CD4-positive, alpha-beta T cell (primary cell): ENCODE measurements at regions not wholly inside any gene's neighbourhood (a gene's known extent, or its start where the extent isn't known, plus 50 kb on each side); places are given as distances from the start of the nearest gene placed in this dataset.

ENCODE experiments used
- ATAC-seq: fragments of 200-7000 bp; cut with Tn5 transposase; one replicate; pipeline ENCODE4 v1.10.0; 2022; ENCODE audit warnings: mild to moderate bottlenecking; ENCODE audit not compliant: poor library complexity
- CTCF ChIA-PET: fragments of 350-600 bp; sonication (Branson Sonifier 250); formaldehyde crosslinking; loops from one replicate; lab custom pipeline; 2021; ENCODE audit warnings: antibody characterized with exemption, inconsistent platforms; lab: Charles Lee
- POLR2A ChIA-PET: fragments of 350-600 bp; sonication (Branson Sonifier 250); formaldehyde crosslinking; loops from one replicate; lab custom pipeline; 2021; ENCODE audit warnings: antibody characterized with exemption, inconsistent platforms; lab: Charles Lee
- DNase-seq, 14 experiments: peaks; one replicate each; pipeline ENCODE4 v3.0.0-alpha.2; 2013 to 2020; ENCODE audit warnings: mixed read lengths in 2 of 14
- H3K27ac ChIP-seq, 2 donors: one replicate each; pipeline versions ENCODE4 v1.5.1 to v1.7.0; 2013; ENCODE audit warnings: low read length in 2 of 2, low read depth in 1 of 2, mild to moderate bottlenecking in 1 of 2
- H3K27me3 ChIP-seq, 2 experiments: 1 replicate in 1 of 2; 2 replicates in 1 of 2; pipeline versions ENCODE4 v1.6.1 to v1.7.0; 2013; ENCODE audit warnings: low read length in 2 of 2, control low read depth in 1 of 2, mild to moderate bottlenecking in 1 of 2, moderate library complexity in 1 of 2; ENCODE audit not compliant: insufficient read depth in 2 of 2, control insufficient read depth in 1 of 2
- H3K36me3 ChIP-seq: one replicate; pipeline ENCODE4 v1.6.1; 2013; ENCODE audit warnings: low read length, control low read depth; ENCODE audit not compliant: insufficient read depth
- H3K4me1 ChIP-seq: one replicate; pipeline ENCODE4 v1.6.1; 2013; ENCODE audit warnings: low read length, control low read depth; ENCODE audit not compliant: insufficient read depth
- H3K4me3 ChIP-seq: one replicate; pipeline ENCODE4 v1.5.1; 2013; ENCODE audit warnings: mild to moderate bottlenecking, low read length, moderate library complexity
- H3K9me3 ChIP-seq, 2 experiments: 1 replicate in 1 of 2; 2 replicates in 1 of 2; pipeline versions ENCODE4 v1.6.1 to v1.7.0; 2013; ENCODE audit warnings: low read length in 2 of 2, mild to moderate bottlenecking in 2 of 2, control low read depth in 1 of 2, moderate library complexity in 1 of 2; ENCODE audit not compliant: control insufficient read depth in 1 of 2, insufficient read depth in 1 of 2
- H3K27ac Mint-ChIP-seq: one replicate; pipeline ENCODE4 v1.8.0; 2020; ENCODE audit warnings: mixed read lengths
- H3K27me3 Mint-ChIP-seq: one replicate; pipeline ENCODE4 v1.8.0; 2021; ENCODE audit warnings: mixed read lengths
- H3K36me3 Mint-ChIP-seq: one replicate; pipeline ENCODE4 v1.8.0; 2021; ENCODE audit warnings: low read depth, mixed read lengths
- H3K4me1 Mint-ChIP-seq: one replicate; pipeline ENCODE4 v1.8.0; 2021; ENCODE audit warnings: low read depth, mixed read lengths
- H3K4me3 Mint-ChIP-seq: one replicate; pipeline ENCODE4 v1.8.0; 2020; ENCODE audit warnings: mild to moderate bottlenecking, mixed read lengths
- H3K9me3 Mint-ChIP-seq: one replicate; pipeline ENCODE4 v1.8.0; 2020; ENCODE audit warnings: mixed read lengths
- intact Hi-C, 2 experiments: fragments of 100-400 bp; cut with DNase I in 1 of 2; cut with micrococcal nuclease in 1 of 2; formaldehyde crosslinking; loops; one replicate each; pipeline versions ENCODE4 v1.15.1 to v1.9.0; 2023 to 2025; cut with DNase I, micrococcal nuclease
- TF ChIP-seq, protein P1 (sequence below): fragments of 200-600 bp; IDR thresholded peaks from one replicate; pipeline ENCODE4 v1.8.0; 2022; ENCODE audit warnings: antibody characterized with exemption, mild to moderate bottlenecking

DNA sequence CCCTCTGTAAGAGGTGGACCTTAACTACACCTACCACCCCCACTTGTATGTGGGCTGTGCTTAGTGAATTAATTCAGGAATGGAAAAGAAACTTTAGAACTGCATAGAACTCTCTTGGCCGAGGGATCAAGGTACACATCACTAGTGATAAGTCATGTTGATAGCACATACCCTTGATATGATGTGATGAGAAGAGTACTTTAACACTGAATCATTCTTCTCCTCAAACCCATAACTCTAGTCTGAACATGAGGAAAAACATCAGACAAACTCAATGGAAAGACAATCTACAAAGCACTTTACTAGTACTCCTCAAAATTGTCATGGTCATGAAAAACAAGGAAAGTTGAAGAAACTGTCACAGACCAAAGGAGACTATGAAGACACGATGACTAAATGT is 87.6 kb downstream of the P2RY1 start:
- CTCF ChIA-PET = no interaction called here
- no peak for ATAC-seq
- TF ChIP-seq, protein P1, sequence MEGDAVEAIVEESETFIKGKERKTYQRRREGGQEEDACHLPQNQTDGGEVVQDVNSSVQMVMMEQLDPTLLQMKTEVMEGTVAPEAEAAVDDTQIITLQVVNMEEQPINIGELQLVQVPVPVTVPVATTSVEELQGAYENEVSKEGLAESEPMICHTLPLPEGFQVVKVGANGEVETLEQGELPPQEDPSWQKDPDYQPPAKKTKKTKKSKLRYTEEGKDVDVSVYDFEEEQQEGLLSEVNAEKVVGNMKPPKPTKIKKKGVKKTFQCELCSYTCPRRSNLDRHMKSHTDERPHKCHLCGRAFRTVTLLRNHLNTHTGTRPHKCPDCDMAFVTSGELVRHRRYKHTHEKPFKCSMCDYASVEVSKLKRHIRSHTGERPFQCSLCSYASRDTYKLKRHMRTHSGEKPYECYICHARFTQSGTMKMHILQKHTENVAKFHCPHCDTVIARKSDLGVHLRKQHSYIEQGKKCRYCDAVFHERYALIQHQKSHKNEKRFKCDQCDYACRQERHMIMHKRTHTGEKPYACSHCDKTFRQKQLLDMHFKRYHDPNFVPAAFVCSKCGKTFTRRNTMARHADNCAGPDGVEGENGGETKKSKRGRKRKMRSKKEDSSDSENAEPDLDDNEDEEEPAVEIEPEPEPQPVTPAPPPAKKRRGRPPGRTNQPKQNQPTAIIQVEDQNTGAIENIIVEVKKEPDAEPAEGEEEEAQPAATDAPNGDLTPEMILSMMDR = no peak
- Histone ChIP-seq H3K4me1 (no peaks in the 10 kb centered on the region), H3K27ac (no peak overlapping the region), H3K27me3 (no peaks in the 10 kb centered on the region), H3K9me3 (no peaks in the 10 kb centered on the region), H3K36me3 (no peaks in the 10 kb centered on the region), H3K4me3 (no peak overlapping the region)
- H3K9me3 Mint-ChIP-seq = no peaks in the 10 kb centered on the region
- H3K27ac Mint-ChIP-seq = no peak overlapping the region
- no peak for DNase-seq
- intact Hi-C loops = no loop called here
- no peaks in the 10 kb centered on the region for H3K27me3 Mint-ChIP-seq
- no peaks in the 10 kb centered on the region for H3K4me1 Mint-ChIP-seq
- H3K4me3 Mint-ChIP-seq = no peak overlapping the region
- POLR2A ChIA-PET = no interaction called here
- H3K36me3 Mint-ChIP-seq = no peaks in the 10 kb centered on the region

DNA sequence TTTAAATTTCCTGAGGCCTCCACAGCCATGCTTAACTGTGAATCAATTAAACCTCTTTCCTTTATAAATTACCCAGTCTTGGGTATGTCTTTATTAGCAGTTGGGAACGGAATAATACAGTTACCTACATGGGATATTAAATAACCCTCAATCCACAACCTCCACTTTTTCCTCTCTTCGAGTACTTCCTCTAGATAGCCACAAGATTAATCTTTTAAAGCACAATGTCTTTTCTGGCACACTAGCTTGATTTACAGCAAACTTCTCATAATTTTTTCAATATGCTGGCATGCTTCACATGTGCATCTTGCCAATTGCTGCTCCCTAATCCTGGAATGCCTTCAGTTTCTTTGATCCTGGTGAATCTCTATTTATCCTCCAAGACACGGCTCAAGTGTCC is 92.2 kb downstream of the P2RY1 start:
- Histone ChIP-seq H3K27ac (no peak overlapping the region), H3K27me3 (no peaks in the 10 kb centered on the region), H3K4me3 (no peak overlapping the region), H3K36me3 (no peaks in the 10 kb centered on the region), H3K9me3 (no peaks in the 10 kb centered on the region), H3K4me1 (no peaks in the 10 kb centered on the region)
- no peaks in the 10 kb centered on the region for H3K9me3 Mint-ChIP-seq
- TF ChIP-seq, protein P1 = no peak
- no peaks in the 10 kb centered on the region for H3K36me3 Mint-ChIP-seq
- CTCF ChIA-PET = no interaction called here
- H3K4me1 Mint-ChIP-seq = no peaks in the 10 kb centered on the region
- DNase-seq (no peak), ATAC-seq (no peak)
- no peak overlapping the region for H3K4me3 Mint-ChIP-seq
- intact Hi-C loops = no loop called here
- no peaks in the 10 kb centered on the region for H3K27me3 Mint-ChIP-seq
- no peak overlapping the region for H3K27ac Mint-ChIP-seq
- POLR2A ChIA-PET = no interaction called here

DNA sequence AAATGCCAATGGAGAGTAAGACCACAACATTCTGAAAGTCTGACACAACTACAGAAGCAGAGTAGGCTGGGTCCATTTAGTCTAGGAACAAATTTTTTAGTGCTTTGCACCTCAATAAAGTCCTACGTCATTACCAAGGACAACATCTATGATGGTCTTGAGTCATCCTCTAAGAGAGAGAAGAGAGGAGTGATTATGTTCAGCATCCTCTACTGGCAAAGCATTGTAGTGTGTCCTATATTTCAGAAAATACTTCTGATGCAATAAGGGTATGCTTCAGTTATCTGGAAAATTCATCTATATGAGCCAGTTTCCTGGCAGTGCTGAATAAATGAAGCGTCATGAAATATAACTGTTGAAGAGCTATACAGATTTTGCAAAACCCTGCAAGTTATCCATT is 95.6 kb downstream of the P2RY1 start:
- CTCF ChIA-PET = no interaction called here

More for the DNA sequence above, 95.6 kb downstream of the P2RY1 start:
- Histone ChIP-seq H3K27ac (no peak overlapping the region), H3K27me3 (no peaks in the 10 kb centered on the region), H3K36me3 (no peaks in the 10 kb centered on the region), H3K4me3 (no peak overlapping the region), H3K4me1 (no peaks in the 10 kb centered on the region), H3K9me3 (no peaks in the 10 kb centered on the region)
- Mint-ChIP-seq H3K36me3 (no peaks in the 10 kb centered on the region), H3K27me3 (no peaks in the 10 kb centered on the region), H3K9me3 (no peaks in the 10 kb centered on the region), H3K27ac (no peak overlapping the region), H3K4me1 (no peaks in the 10 kb centered on the region), H3K4me3 (no peak overlapping the region)
- POLR2A ChIA-PET = no interaction called here
- ATAC-seq = no peak
- intact Hi-C loops = no loop called here
- TF ChIP-seq, protein P1 = no peak
- no peak for DNase-seq
